ENCODE measurements at regions not wholly inside any gene's neighbourhood (a gene's known extent, or its start where the extent isn't known, plus 50 kb on each side); places are given as distances from the start of the nearest gene placed in this dataset.
"Not testable (repeated sequence)": the region's sequence is repeated elsewhere in the genome, so short reads cannot be mapped to it uniquely, and the experiment has no call there.

- DNase-seq (ENCODE audit: low spot score): no peak
These were observed 472.4 kb downstream of the TFEC start for GRCh38 chr7:115558161-115558560.

- not testable (repeated sequence) for DNase-seq (ENCODE audit: low spot score)
These were observed 473.3 kb downstream of the TFEC start for GRCh38 chr7:115557296-115557695.

GRCh38 chr7:115552766-115553165 is 477.8 kb downstream of the TFEC start:
- DNase-seq (ENCODE audit: low spot score): no peak

- DNase-seq (ENCODE audit: low spot score): no peak
These were observed 480.7 kb downstream of the TFEC start for GRCh38 chr7:115549910-115550309.

- no peak for DNase-seq (ENCODE audit: low spot score)
These were observed 481.8 kb downstream of the TFEC start for GRCh38 chr7:115548756-115549155.

- no peak for DNase-seq (ENCODE audit: low spot score)
These were observed 483.8 kb downstream of the TFEC start for GRCh38 chr7:115546790-115547189.

- DNase-seq (ENCODE audit: low spot score): no peak
These were observed 496.8 kb downstream of the TFEC start for GRCh38 chr7:115533785-115534184.

- DNase-seq (ENCODE audit: low spot score): no peak
These were observed 504.3 kb downstream of the TFEC start for GRCh38 chr7:115526278-115526677.

GRCh38 chr7:115522174-115522573 is 508.4 kb downstream of the TFEC start:
- no peak for DNase-seq (ENCODE audit: low spot score)

GRCh38 chr7:115516341-115516740 is 514.2 kb downstream of the TFEC start:
- no peak for DNase-seq (ENCODE audit: low spot score)

- DNase-seq (ENCODE audit: low spot score): no peak
These were observed 519.2 kb downstream of the TFEC start for GRCh38 chr7:115511330-115511729.

GRCh38 chr7:115505136-115505535 is 525.4 kb downstream of the TFEC start:
- DNase-seq (ENCODE audit: low spot score): no peak

- no peak for DNase-seq (ENCODE audit: low spot score)
These were observed 530.6 kb downstream of the TFEC start for GRCh38 chr7:115499956-115500355.

GRCh38 chr7:115496006-115496405 is 534.6 kb downstream of the TFEC start:
- DNase-seq (ENCODE audit: low spot score): no peak

- no peak for DNase-seq (ENCODE audit: low spot score)
These were observed 535.9 kb downstream of the TFEC start for GRCh38 chr7:115494529-115495147.

GRCh38 chr7:115493381-115493780 is 537.2 kb downstream of the TFEC start:
- no peak for DNase-seq (ENCODE audit: low spot score)

- no peak for DNase-seq (ENCODE audit: low spot score)
These were observed 538.7 kb downstream of the TFEC start for GRCh38 chr7:115491744-115492380.

- DNase-seq (ENCODE audit: low spot score): no peak
These were observed 551.1 kb downstream of the TFEC start for GRCh38 chr7:115479448-115479847.

- DNase-seq (ENCODE audit: low spot score): no peak
These were observed 552.1 kb downstream of the TFEC start for GRCh38 chr7:115478426-115478825.

- no peak for DNase-seq (ENCODE audit: low spot score)
These were observed 553.3 kb downstream of the TFEC start for GRCh38 chr7:115477193-115477651.

GRCh38 chr7:115476671-115477181 is 553.8 kb downstream of the TFEC start:
- DNase-seq (ENCODE audit: low spot score): no peak

GRCh38 chr7:115475761-115476385 is 554.0 kb downstream of the MDFIC start:
- no peak for DNase-seq (ENCODE audit: low spot score)

GRCh38 chr7:115475206-115475605 is 553.3 kb downstream of the MDFIC start:
- no peak for DNase-seq (ENCODE audit: low spot score)
